SJSA1 (cell line): ENCODE measurements at regions not wholly inside any gene's neighbourhood (a gene's known extent, or its start where the extent isn't known, plus 50 kb on each side); places are given as distances from the start of the nearest gene placed in this dataset.
A peak's percentile ranks its signal among the peaks of the same experiment; 100 is the strongest.

Experiments
- DNase-seq, 2 experiments: peaks; one replicate each; pipeline ENCODE4 v3.0.0-alpha.2; 2015 to 2020; ENCODE audit warnings: low spot score in 2 of 2, low read depth in 1 of 2
- H3K27ac ChIP-seq: fragments of 250-450 bp; sonication (Bioruptor Pico); 2 replicates; pipeline ENCODE4 v1.5.1; 2020; ENCODE audit warnings: mild to moderate bottlenecking, moderate library complexity
- H3K27me3 ChIP-seq: fragments of 250-450 bp; sonication (Bioruptor Pico); replicated peaks from 2 replicates; pipeline ENCODE4 v1.5.1; 2020; ENCODE audit warnings: mild to moderate bottlenecking, moderate library complexity
- H3K36me3 ChIP-seq: fragments of 250-450 bp; sonication (Bioruptor Pico); 2 replicates; pipeline ENCODE4 v1.5.1; 2020; ENCODE audit warnings: mild to moderate bottlenecking
- H3K4me1 ChIP-seq: fragments of 250-450 bp; sonication (Bioruptor Pico); replicated peaks from 2 replicates; pipeline ENCODE4 v1.6.1; 2021; ENCODE audit warnings: mild to moderate bottlenecking
- H3K4me3 ChIP-seq: fragments of 250-450 bp; sonication (Bioruptor Pico); 2 replicates; pipeline ENCODE4 v1.5.1; 2020; ENCODE audit warnings: mild to moderate bottlenecking
- H3K9me3 ChIP-seq: fragments of 250-450 bp; sonication (Bioruptor Pico); replicated peaks from 2 replicates; pipeline ENCODE4 v1.5.1; 2020; ENCODE audit warnings: mild to moderate bottlenecking

DNA sequence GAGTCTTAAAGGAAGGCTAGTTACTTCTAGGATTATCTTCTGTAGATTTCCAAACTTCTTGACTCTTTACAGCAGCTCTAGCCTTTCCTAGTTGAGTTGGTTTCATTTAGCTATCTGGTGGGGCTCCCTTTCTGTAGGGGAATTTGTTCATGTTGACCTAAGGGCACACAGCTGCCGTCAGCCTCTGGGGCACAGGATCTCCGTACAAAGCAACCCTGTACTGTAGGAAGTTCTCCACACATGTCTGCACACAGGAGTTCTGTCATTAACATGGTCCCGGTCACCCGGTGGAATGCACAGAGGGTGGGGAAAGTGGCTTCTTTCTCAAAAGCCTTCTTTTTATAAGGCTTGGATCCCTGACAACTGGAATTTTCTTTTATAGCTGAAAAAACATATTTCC, 88.7 kb upstream of the TNIK start:
- no peaks in the 10 kb centered on the region for H3K4me1 ChIP-seq
- no peaks in the 10 kb centered on the region for H3K9me3 ChIP-seq
- no peak overlapping the region for H3K27ac ChIP-seq
- DNase-seq, result no peak
- no peaks in the 10 kb centered on the region for H3K27me3 ChIP-seq
- no peak overlapping the region for H3K4me3 ChIP-seq
- no peaks in the 10 kb centered on the region for H3K36me3 ChIP-seq

DNA sequence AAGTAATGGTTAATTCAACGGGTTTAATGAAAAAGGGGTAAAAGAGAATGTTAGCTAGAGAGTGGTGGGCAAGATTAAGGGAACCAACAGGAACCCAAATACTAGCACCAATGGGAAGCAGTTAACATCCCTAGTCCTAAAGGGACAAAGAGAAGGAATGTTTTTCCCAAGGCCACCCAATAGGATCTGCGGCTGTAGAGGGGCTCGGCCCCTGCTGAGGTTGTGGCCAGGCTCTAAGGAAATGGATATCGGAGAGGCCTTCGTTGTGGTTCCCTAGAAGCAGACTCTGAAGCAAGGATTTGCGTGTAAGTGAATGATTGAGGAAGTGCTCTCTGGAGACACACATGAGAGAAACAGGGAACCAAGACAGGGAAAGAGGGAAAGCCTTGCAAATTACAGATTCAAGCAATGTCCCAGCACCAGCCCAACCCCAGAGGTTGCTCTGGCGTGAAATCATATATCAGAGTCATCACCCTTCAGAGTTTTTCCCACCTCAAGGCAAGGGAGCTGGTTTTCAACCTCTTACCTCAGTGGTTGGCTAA, 83.6 kb upstream of the TNIK start:
- H3K9me3 ChIP-seq, result no peaks in the 10 kb centered on the region
- no peak for DNase-seq
- H3K4me1 ChIP-seq, result no peaks in the 10 kb centered on the region
- H3K4me3 ChIP-seq, result no peak overlapping the region
- no peaks in the 10 kb centered on the region for H3K27me3 ChIP-seq
- H3K27ac ChIP-seq, result no peak overlapping the region
- H3K36me3 ChIP-seq, result no peaks in the 10 kb centered on the region

DNA sequence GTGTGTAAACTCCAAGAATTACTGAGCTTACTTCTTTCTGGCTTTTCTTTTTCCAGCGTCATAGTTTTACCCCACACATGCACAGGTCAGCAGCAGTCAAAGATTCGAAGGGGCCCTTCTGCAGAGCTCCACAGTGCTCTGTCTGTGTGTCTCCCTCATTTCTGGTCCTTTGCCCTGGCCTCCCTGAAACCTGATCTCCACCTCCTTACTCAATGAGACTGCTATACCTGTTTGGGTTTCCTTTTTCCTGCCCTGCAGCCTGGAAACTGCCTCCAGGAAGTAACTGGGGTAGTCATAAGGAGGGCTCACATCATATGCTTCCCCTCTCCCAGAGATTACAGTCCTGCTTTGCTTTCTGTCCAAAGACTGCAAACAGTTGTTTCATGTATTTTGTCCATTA, 82.8 kb upstream of the TNIK start:
- Histone ChIP-seq H3K27ac (no peak overlapping the region), H3K36me3 (no peaks in the 10 kb centered on the region), H3K27me3 (no peaks in the 10 kb centered on the region), H3K4me3 (no peak overlapping the region), H3K9me3 (no peaks in the 10 kb centered on the region), H3K4me1 (no peaks in the 10 kb centered on the region)
- no peak for DNase-seq

DNA sequence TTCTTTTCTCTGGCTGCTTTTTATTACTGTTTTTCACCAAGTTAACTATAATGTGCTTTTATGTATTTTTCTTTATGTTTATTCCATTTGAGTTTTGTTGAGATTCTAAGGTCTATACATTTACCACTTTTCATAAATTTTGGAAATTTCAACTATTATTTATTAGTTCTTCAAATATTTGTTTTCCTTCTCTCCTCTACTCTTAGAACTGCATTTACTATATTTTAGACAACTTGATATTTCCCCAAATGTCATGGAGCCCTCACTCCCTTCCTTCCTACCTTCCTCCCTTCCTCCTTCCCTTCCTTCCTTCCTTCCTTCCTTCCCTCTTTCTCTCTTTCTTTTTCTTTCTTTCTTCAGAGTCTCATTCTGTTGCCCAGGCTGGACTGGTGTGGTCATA, 81.4 kb upstream of the TNIK start:
- Histone ChIP-seq H3K36me3 (no peaks in the 10 kb centered on the region), H3K4me1 (no peaks in the 10 kb centered on the region), H3K27ac (no peak overlapping the region), H3K4me3 (no peak overlapping the region), H3K9me3 (no peaks in the 10 kb centered on the region), H3K27me3 (no peaks in the 10 kb centered on the region)
- DNase-seq, result no peak

DNA sequence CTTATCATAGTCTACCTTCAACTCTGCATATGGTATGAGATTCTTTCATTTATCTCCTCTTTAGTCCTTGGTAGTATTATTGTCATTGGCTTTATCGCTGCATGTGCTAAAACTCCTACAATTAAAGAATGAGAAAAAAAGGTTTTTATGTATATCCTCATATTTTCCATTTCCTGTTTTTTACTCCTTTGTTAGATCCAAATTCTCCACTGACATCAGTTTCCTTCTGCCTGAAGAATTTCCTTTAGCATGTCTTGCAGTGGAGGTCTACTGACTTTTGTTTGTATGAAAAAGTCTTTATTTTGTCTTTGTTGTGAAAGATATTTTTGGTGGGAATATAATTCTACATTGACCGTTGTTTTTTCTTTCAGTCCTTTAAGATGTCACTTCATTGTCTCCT, 81.0 kb upstream of the TNIK start:
- Histone ChIP-seq H3K9me3 (no peaks in the 10 kb centered on the region), H3K36me3 (no peaks in the 10 kb centered on the region), H3K4me1 (no peaks in the 10 kb centered on the region), H3K4me3 (no peak overlapping the region), H3K27ac (no peak overlapping the region), H3K27me3 (no peaks in the 10 kb centered on the region)
- no peak for DNase-seq

DNA sequence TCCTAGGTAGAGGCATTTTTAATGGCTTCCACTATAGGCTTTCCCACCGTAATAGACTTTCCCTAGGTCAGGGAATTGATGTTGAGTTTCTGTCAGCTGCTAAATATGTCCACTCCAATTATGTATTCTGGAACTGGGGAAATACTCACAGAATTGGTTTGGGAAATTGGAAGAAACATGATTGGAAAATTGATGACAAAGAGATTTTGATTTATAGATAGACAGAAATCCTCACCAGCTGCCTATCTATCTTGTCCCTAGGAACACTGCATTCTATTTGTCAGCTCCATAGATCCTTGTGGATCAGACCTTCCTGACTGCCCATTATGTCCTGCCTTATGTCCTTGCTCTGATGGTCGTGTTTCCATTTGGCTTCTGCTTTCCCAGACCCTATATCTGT, 75.6 kb upstream of the TNIK start:
- Histone ChIP-seq H3K4me1 (no peaks in the 10 kb centered on the region), H3K4me3 (no peak overlapping the region), H3K27me3 (no peaks in the 10 kb centered on the region), H3K9me3 (no peaks in the 10 kb centered on the region), H3K36me3 (no peaks in the 10 kb centered on the region), H3K27ac (no peak overlapping the region)
- DNase-seq, result no peak

DNA sequence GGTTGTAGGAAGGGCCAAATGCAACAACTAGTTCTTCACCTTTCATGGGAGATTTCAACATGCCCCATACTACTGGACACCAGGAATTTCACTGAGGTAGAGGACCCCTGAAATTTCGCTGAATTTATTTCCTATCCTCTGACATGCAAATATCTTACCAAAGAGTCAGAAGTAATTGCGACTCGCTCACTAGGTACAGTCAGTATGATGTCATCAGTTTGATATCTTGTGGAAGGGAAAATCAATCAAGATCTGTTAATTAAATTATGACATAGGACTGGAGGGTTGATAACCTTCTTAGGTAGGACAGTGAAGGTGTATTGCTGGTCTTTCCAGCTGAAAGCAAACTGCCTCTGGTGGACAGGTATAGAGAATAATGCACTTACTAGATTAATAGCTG, 74.9 kb upstream of the TNIK start:
- H3K27ac ChIP-seq, result no peak overlapping the region
- no peak for DNase-seq
- no peaks in the 10 kb centered on the region for H3K4me1 ChIP-seq
- no peak overlapping the region for H3K4me3 ChIP-seq
- no peaks in the 10 kb centered on the region for H3K27me3 ChIP-seq
- H3K36me3 ChIP-seq, result no peaks in the 10 kb centered on the region
- no peaks in the 10 kb centered on the region for H3K9me3 ChIP-seq

DNA sequence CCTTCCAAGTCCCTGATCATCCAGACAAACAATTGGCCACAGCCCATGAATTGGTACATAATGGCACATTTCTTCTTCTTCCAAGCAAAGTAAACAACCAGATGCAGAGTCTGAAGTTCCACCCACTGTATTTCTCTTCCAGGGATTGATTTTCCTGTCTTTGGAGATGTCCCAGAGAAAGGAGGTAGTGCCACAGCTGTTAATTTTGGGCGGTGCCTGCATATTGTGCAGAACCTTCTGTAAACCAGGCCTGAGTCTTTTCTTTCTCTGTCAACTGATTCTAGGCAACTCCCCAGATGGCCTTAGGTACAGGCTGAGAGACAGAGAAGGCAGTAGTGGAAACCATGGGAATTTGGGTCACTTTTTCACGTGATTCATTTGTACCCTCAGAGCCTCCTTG, 73.5 kb upstream of the TNIK start:
- no peak for DNase-seq
- H3K4me1 ChIP-seq, result no peaks in the 10 kb centered on the region
- no peaks in the 10 kb centered on the region for H3K36me3 ChIP-seq

DNA sequence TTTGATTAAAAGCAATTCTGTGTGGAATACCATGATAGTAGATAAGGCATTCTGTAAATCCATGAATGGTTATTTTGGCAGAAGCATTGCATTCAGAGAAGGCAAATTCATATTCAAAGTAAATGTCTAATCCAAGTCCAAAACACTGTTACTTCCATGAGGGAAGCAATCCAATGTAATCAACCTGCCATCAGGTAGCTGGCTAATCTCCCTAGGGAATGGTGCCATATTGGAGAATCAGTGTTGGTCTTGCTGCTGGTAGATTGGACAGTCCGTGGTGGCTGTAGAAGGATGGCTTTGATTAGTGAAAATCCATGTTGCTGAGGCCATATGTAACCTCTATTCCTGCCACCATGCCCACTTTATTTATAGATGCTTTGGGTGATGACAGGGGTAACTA, 72.1 kb upstream of the TNIK start:
- no peaks in the 10 kb centered on the region for H3K36me3 ChIP-seq

More for the DNA sequence above, 73.5 kb upstream of the TNIK start:
- Histone ChIP-seq H3K27me3 (no peaks in the 10 kb centered on the region), H3K9me3 (no peaks in the 10 kb centered on the region), H3K4me3 (no peak overlapping the region), H3K27ac (no peak overlapping the region)

DNA sequence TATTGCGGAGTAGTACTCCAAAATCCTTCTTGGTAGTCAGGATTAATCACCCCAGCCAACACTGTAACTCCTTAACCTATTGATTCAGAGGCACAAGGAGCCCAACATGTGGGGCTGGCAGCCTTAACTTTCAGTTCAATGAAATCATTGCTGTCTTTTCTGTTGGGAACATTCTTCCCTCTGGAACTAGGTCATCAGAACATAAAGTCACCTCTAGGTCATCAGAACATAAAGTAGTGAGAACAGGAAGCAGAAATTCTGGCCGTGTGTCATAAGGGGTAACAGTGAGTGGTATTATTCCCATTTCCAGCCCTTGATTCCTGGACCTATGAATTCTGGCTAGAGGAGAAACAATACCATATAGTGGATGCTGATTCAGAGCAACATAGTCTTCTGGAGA, 71.5 kb upstream of the TNIK start:
- no peaks in the 10 kb centered on the region for H3K9me3 ChIP-seq
- no peak for DNase-seq
- H3K36me3 ChIP-seq, result no peaks in the 10 kb centered on the region
- no peak overlapping the region for H3K27ac ChIP-seq
- no peaks in the 10 kb centered on the region for H3K27me3 ChIP-seq
- no peak overlapping the region for H3K4me3 ChIP-seq
- H3K4me1 ChIP-seq, result peaks cover 6% of the 10 kb centered on the region

More for the DNA sequence above, 72.1 kb upstream of the TNIK start:
- Histone ChIP-seq H3K4me1 (peaks cover under 1% of the 10 kb centered on the region), H3K9me3 (no peaks in the 10 kb centered on the region), H3K27ac (no peak overlapping the region), H3K27me3 (no peaks in the 10 kb centered on the region), H3K4me3 (no peak overlapping the region)
- DNase-seq, result no peak

DNA sequence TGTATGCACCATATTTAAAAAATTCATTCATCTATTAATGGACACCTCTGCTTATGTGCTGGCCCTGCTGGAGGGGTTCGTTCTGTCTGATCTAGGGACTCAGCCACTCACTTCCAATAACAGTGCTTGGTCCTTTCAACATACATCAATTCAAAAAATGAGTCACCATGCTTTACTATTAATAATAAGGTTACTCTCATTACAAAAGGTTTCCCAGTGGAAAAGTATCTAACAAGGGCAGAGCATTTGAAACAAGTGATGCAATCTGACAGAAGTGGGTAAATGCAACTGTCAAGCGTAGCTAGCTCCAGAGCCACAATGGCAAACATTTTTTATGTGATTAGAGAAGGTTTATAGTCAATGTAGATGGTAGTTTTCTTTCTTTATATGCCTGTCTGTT, 67.9 kb upstream of the TNIK start:
- H3K9me3 ChIP-seq, result no peaks in the 10 kb centered on the region
- H3K27me3 ChIP-seq, result no peaks in the 10 kb centered on the region
- H3K4me3 ChIP-seq, result no peak overlapping the region
- H3K36me3 ChIP-seq, result no peaks in the 10 kb centered on the region
- peaks cover 27% of the 10 kb centered on the region for H3K4me1 ChIP-seq
- H3K27ac ChIP-seq, result no peak overlapping the region
- no peak for DNase-seq

DNA sequence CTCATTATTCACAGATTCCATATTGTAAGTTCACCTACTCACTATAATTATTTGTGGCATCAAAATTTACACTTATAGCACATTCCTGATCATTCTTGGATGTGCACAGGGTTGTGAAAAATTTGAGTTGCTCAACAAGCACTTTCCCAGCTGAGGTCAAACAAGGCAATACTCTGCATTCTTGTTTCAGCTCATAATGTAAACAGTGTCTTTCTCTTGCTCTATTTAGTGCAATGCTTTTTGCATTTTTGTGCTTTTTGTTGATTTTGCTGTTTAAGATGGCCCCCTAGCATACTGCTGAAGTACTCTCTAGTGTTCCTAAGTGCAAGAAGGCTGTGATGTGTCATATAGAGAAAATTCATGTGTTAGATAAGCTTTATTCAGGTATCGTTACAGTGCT, 66.7 kb upstream of the TNIK start:
- H3K27ac ChIP-seq, result peak overlapping the region; percentile 23; the same call in 1 of the 2 replicates
- no peaks in the 10 kb centered on the region for H3K36me3 ChIP-seq
- peak in 1 of 2 experiments; percentile 50 for DNase-seq
- H3K27me3 ChIP-seq, result no peaks in the 10 kb centered on the region
- H3K4me3 ChIP-seq, result no peak overlapping the region
- H3K4me1 ChIP-seq, result peaks cover 27% of the 10 kb centered on the region
- no peaks in the 10 kb centered on the region for H3K9me3 ChIP-seq

DNA sequence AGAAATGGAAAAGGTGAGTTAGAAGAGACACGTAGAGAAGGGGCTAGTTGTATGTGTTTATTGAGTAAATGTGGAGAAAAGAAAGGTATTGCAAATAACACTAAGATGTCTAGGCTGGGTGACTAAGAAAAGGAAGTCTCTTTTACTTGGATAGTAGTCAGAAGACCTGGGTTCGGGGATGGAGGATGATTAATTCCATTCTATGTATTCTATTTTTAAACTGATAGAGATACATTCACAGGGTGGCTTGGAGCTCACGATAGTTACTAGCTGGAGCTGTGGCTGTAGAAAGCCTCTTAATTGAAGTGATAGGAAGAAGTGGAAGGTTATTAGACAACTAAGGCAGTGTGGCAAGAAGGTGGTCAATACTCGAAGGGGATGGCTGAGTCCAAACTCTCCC, 65.9 kb upstream of the TNIK start:
- H3K4me1 ChIP-seq, result peaks cover 27% of the 10 kb centered on the region
- H3K36me3 ChIP-seq, result no peaks in the 10 kb centered on the region
- no peaks in the 10 kb centered on the region for H3K27me3 ChIP-seq
- DNase-seq, result no peak
- 0 out of 2 replicates have a peak overlapping the region, but pooled peaks have one; percentile 4 for H3K27ac ChIP-seq
- no peak overlapping the region for H3K4me3 ChIP-seq
- no peaks in the 10 kb centered on the region for H3K9me3 ChIP-seq

DNA sequence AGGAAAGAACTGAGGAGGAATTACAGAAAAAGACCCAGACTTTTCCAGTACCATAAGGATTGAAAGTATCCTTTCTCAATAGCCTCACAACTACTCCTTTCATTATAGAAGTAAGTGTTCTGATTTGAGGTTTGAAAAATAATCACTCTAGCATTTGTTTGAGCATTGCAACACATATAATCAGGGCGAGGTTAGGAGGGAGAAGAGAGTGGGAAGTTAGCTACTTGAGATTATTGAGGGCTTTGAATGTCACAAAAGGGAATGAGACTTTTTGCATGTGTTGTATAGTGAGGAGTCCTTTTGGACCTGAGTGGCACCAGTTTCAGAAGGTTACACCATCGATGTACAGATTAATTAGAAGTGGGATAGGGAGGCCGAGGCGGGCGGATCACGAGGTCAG, 65.2 kb upstream of the TNIK start:
- Histone ChIP-seq H3K27ac (0 out of 2 replicates have a peak overlapping the region, but pooled peaks have one; percentile 20), H3K4me3 (no peak overlapping the region)

DNA sequence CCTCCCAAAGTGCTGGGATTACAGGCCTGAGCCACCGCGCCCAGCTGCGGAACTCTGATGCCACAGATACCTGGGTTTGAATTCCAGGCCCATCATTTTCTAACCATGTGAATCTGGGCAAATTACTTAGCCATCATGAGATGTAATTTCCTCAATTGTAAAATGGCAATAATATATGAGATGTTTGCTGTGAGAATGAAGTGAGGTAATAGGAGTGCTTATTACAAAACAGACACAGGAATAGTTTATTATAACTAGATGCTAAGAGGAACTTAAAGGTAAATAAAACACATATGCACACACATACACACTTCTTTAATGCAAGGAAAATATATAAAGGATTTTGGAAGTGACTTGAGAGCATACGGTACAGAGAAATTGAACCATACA, 64.7 kb upstream of the TNIK start:
- H3K27ac ChIP-seq, result peak overlapping the region; percentile 20; the same call in 1 of the 2 replicates
- H3K27me3 ChIP-seq, result no peaks in the 10 kb centered on the region
- DNase-seq, result no peak
- H3K36me3 ChIP-seq, result no peaks in the 10 kb centered on the region
- no peaks in the 10 kb centered on the region for H3K9me3 ChIP-seq
- no peak overlapping the region for H3K4me3 ChIP-seq
- peaks cover 27% of the 10 kb centered on the region for H3K4me1 ChIP-seq

More for the DNA sequence above, 65.2 kb upstream of the TNIK start:
- Histone ChIP-seq H3K4me1 (peaks cover 27% of the 10 kb centered on the region), H3K27me3 (no peaks in the 10 kb centered on the region), H3K36me3 (no peaks in the 10 kb centered on the region), H3K9me3 (no peaks in the 10 kb centered on the region)
- DNase-seq, result no peak
